WTC11 (cell line): ENCODE measurements at regions not wholly inside any gene's neighbourhood (a gene's known extent, or its start where the extent isn't known, plus 50 kb on each side); places are given as distances from the start of the nearest gene placed in this dataset.

Source experiments
- ATAC-seq: fragments of 200-7000 bp; cut with Tn5 transposase; 2 replicates; pipeline ENCODE4 v1.10.0; 2021; ENCODE audit warnings: mild to moderate bottlenecking, moderate library complexity
- CTCF ChIA-PET: fragments of 300-600 bp; sonication (Branson Sonifier 250); formaldehyde crosslinking; loops from one replicate; lab custom pipeline; 2021; ENCODE audit warnings: antibody characterized with exemption; lab: Charles Lee
- POLR2A ChIA-PET: fragments of 350-600 bp; sonication (Branson Sonifier 250); formaldehyde crosslinking; loops from one replicate; lab custom pipeline; 2021; ENCODE audit warnings: antibody characterized with exemption; lab: Charles Lee
- DNase-seq: peaks from one replicate; pipeline ENCODE4 v3.0.0; 2021; ENCODE audit warnings: low spot score
- H3K27ac Mint-ChIP-seq: 2 replicates; pipeline ENCODE4 v1.8.0; 2021; ENCODE audit warnings: mixed read lengths
- H3K27me3 Mint-ChIP-seq: 2 replicates; pipeline ENCODE4 v1.8.0; 2021; ENCODE audit warnings: low read depth, mild to moderate bottlenecking, moderate library complexity, mixed read lengths
- H3K36me3 Mint-ChIP-seq: 2 replicates; pipeline ENCODE4 v1.8.0; 2021; ENCODE audit warnings: mixed read lengths
- H3K4me1 Mint-ChIP-seq: 2 replicates; pipeline ENCODE4 v1.8.0; 2022; ENCODE audit warnings: mixed read lengths
- H3K4me3 Mint-ChIP-seq: 2 replicates; pipeline ENCODE4 v1.8.0; 2021; ENCODE audit warnings: mild to moderate bottlenecking, moderate library complexity, mixed read lengths
- H3K9me3 Mint-ChIP-seq: 2 replicates; pipeline ENCODE4 v1.8.0; 2021; ENCODE audit warnings: mixed read lengths
- ATF1 ChIP-seq: sonication (generic); formaldehyde crosslinking; IDR thresholded peaks from 2 replicates; pipeline ENCODE4 v1.8.1; 2023; ENCODE audit warnings: mild to moderate bottlenecking, moderate library complexity, missing genetic modification reagents
- ATF3 ChIP-seq: sonication (generic); formaldehyde crosslinking; conservative IDR thresholded peaks from 2 replicates; pipeline ENCODE4 v1.8.1; 2022; ENCODE audit warnings: mild to moderate bottlenecking, missing genetic modification reagents
- CDX4 ChIP-seq: fragments of 250-450 bp; sonication (Bioruptor Pico); IDR thresholded peaks from 2 replicates; pipeline ENCODE4 v1.9.0; 2021; ENCODE audit warnings: moderate library complexity, mild to moderate bottlenecking, inconsistent platforms, borderline replicate concordance
- E2F1 ChIP-seq: sonication (generic); formaldehyde crosslinking; IDR thresholded peaks from 2 replicates; pipeline ENCODE4 v1.8.0; 2022; ENCODE audit warnings: mild to moderate bottlenecking, missing genetic modification reagents
- E2F4 ChIP-seq: sonication (generic); formaldehyde crosslinking; IDR thresholded peaks from 2 replicates; pipeline ENCODE4 v1.8.1; 2022; ENCODE audit warnings: low read depth, mild to moderate bottlenecking, moderate library complexity, missing genetic modification reagents, borderline replicate concordance
- ERG ChIP-seq: fragments of 250-450 bp; sonication (Bioruptor Pico); IDR thresholded peaks from 2 replicates; pipeline ENCODE4 v1.8.0; 2021; ENCODE audit warnings: mild to moderate bottlenecking
- GABPB1 ChIP-seq: sonication (generic); formaldehyde crosslinking; IDR thresholded peaks from 2 replicates; pipeline ENCODE4 v1.8.1; 2023; ENCODE audit warnings: mild to moderate bottlenecking, missing genetic modification reagents
- GRHL2 ChIP-seq: fragments of 250-450 bp; sonication (Bioruptor Pico); IDR thresholded peaks from 2 replicates; pipeline ENCODE4 v1.8.0; 2022; ENCODE audit warnings: mild to moderate bottlenecking, moderate library complexity; ENCODE audit not compliant: insufficient replicate concordance, severe bottlenecking
- GTF2I ChIP-seq: fragments of 250-450 bp; sonication (Bioruptor Pico); conservative IDR thresholded peaks from 2 replicates; pipeline ENCODE4 v1.4.0; 2021; ENCODE audit warnings: mild to moderate bottlenecking
- IRF1 ChIP-seq: sonication (generic); formaldehyde crosslinking; IDR thresholded peaks from 2 replicates; pipeline ENCODE4 v1.8.0; 2023; ENCODE audit warnings: missing genetic modification reagents
- MAX ChIP-seq: sonication (generic); formaldehyde crosslinking; IDR thresholded peaks from 2 replicates; pipeline ENCODE4 v1.8.0; 2022; ENCODE audit warnings: mild to moderate bottlenecking, missing genetic modification reagents
- MXD4 ChIP-seq: fragments of 250-450 bp; sonication (Bioruptor Pico); IDR thresholded peaks from 2 replicates; pipeline ENCODE4 v1.8.0; 2021; ENCODE audit warnings: mild to moderate bottlenecking, moderate library complexity, borderline replicate concordance
- OVOL2 ChIP-seq: fragments of 250-450 bp; sonication (Bioruptor Pico); IDR thresholded peaks from 2 replicates; pipeline ENCODE4 v1.9.0; 2021; ENCODE audit warnings: mild to moderate bottlenecking, borderline replicate concordance
- PRDM15 ChIP-seq: sonication (generic); formaldehyde crosslinking; IDR thresholded peaks from 2 replicates; pipeline ENCODE4 v1.8.0; 2022; ENCODE audit warnings: missing genetic modification reagents
- PREB ChIP-seq: sonication (generic); formaldehyde crosslinking; IDR thresholded peaks from 2 replicates; pipeline ENCODE4 v1.8.1; 2022; ENCODE audit warnings: mild to moderate bottlenecking, missing genetic modification reagents, moderate library complexity, borderline replicate concordance
- RELA ChIP-seq: sonication (generic); formaldehyde crosslinking; IDR thresholded peaks from 2 replicates; pipeline ENCODE4 v1.8.1; 2022; ENCODE audit warnings: missing genetic modification reagents, mild to moderate bottlenecking, borderline replicate concordance
- SP1 ChIP-seq: sonication (generic); formaldehyde crosslinking; conservative IDR thresholded peaks from 2 replicates; pipeline ENCODE4 v1.8.1; 2022; ENCODE audit warnings: missing genetic modification reagents
- TEAD4 ChIP-seq: sonication (generic); formaldehyde crosslinking; IDR thresholded peaks from 2 replicates; pipeline ENCODE4 v1.8.0; 2022; ENCODE audit warnings: mild to moderate bottlenecking, missing genetic modification reagents
- ZBTB21 ChIP-seq: sonication (generic); formaldehyde crosslinking; IDR thresholded peaks from 2 replicates; pipeline ENCODE4 v1.8.1; 2023; ENCODE audit warnings: mild to moderate bottlenecking, missing genetic modification reagents, borderline replicate concordance
- ZNF121 ChIP-seq: sonication (generic); formaldehyde crosslinking; IDR thresholded peaks from 2 replicates; pipeline ENCODE4 v1.8.0; 2023; ENCODE audit warnings: missing genetic modification reagents
- ZNF263 ChIP-seq: sonication (generic); formaldehyde crosslinking; IDR thresholded peaks from 2 replicates; pipeline ENCODE4 v1.8.1; 2022; ENCODE audit warnings: low read depth, mild to moderate bottlenecking, moderate library complexity, missing genetic modification reagents
- ZNF396 ChIP-seq: fragments of 250-450 bp; sonication (Bioruptor Pico); IDR thresholded peaks from 2 replicates; pipeline ENCODE4 v1.8.0; 2021; ENCODE audit warnings: mild to moderate bottlenecking, moderate library complexity, borderline replicate concordance
- ZNF425 ChIP-seq: fragments of 250-450 bp; sonication (Bioruptor Pico); conservative IDR thresholded peaks from 2 replicates; pipeline ENCODE4 v1.9.0; 2021; ENCODE audit warnings: mild to moderate bottlenecking

- no peak for TF ChIP-seq IRF1 (CRISPR knock-in tag)
- no peak for TF ChIP-seq ZBTB21 (CRISPR knock-in tag)
- no peak for TF ChIP-seq RELA (CRISPR knock-in tag)
- TF ChIP-seq ATF3 (CRISPR knock-in tag) = no peak
- TF ChIP-seq ATF1 = no peak
- no peak for TF ChIP-seq E2F4 (CRISPR knock-in tag)
- no peak for TF ChIP-seq MXD4 (CRISPR knock-in tag)
- TF ChIP-seq CDX4 (CRISPR knock-in tag) = no peak
- TF ChIP-seq ZNF263 (CRISPR knock-in tag) = no peak
- TF ChIP-seq GRHL2 (CRISPR knock-in tag) = no peak
Measured at GRCh38 chr1:63049135-63049534, 265.2 kb downstream of the ATG4C start (continued).

- Mint-ChIP-seq H3K4me1 (peaks cover 8% of the 10 kb centered on the region), H3K9me3 (no peaks in the 10 kb centered on the region), H3K36me3 (no peaks in the 10 kb centered on the region), H3K4me3 (no peak overlapping the region), H3K27me3 (no peaks in the 10 kb centered on the region; the same call in 1 of the 2 replicates), H3K27ac (no peak overlapping the region)
- POLR2A ChIA-PET = interaction anchor here (1.3 kb wide), 1 partner anchor 16 kb away, joined by 4 read pairs; no protein-coding TSS in a partner anchor
- DNase-seq (no peak), ATAC-seq (no peak)
- CTCF ChIA-PET = interaction anchor here (1.9 kb wide), 1 partner anchor 11 kb away, joined by 4 read pairs; no protein-coding TSS in a partner anchor
- TF ChIP-seq OVOL2 (CRISPR knock-in tag) (no peak), RELA (CRISPR knock-in tag) (no peak), TEAD4 (CRISPR knock-in tag) (no peak), ZNF121 (no peak), SP1 (CRISPR knock-in tag) (no peak), ZNF396 (no peak), GTF2I (no peak), GABPB1 (CRISPR knock-in tag) (no peak), PRDM15 (CRISPR knock-in tag) (no peak), PREB (CRISPR knock-in tag) (no peak), ERG (CRISPR knock-in tag) (no peak), MAX (CRISPR knock-in tag) (no peak), E2F1 (CRISPR knock-in tag) (no peak), ZNF425 (CRISPR knock-in tag) (no peak)
Measured at GRCh38 chr1:63051356-63051755, 267.4 kb downstream of the ATG4C start.
